ENCODE measurements at regions not wholly inside any gene's neighbourhood (a gene's known extent, or its start where the extent isn't known, plus 50 kb on each side); places are given as distances from the start of the nearest gene placed in this dataset.

GRCh38 chr1:187961895-187962294 lies 1133.1 kb downstream of the PLA2G4A start:
- DNase-seq (ENCODE audit: low spot score) = no peak
- Histone ChIP-seq H2AFZ (ENCODE audit: low read length) (no peak overlapping the region), H3K79me2 (ENCODE audit: insufficient read depth, low read depth, low read length) (no peaks in the 10 kb centered on the region), H3K27ac (ENCODE audit: low read depth, low read length, poor library complexity, severe bottlenecking) (no peak overlapping the region), H3K36me3 (ENCODE audit: insufficient read depth, low read length) (no peaks in the 10 kb centered on the region), H3K4me1 (ENCODE audit: insufficient read depth, low read length, poor library complexity, severe bottlenecking) (no peaks in the 10 kb centered on the region), H3K9me2 (ENCODE audit: insufficient read depth, low read length) (0 out of 2 replicates have a peak, but pooled peaks cover 3% of the 10 kb centered on the region), H3K4me2 (ENCODE audit: low read length) (no peak overlapping the region), H4K20me1 (ENCODE audit: insufficient read depth, low read length) (no peaks in the 10 kb centered on the region), H3K9me3 (ENCODE audit: low read length) (no peaks in the 10 kb centered on the region), H3K4me3 (ENCODE audit: low read depth, low read length, poor library complexity, severe bottlenecking) (no peak overlapping the region)
- intact Hi-C loops (cut with micrococcal nuclease; ENCODE audit: unreplicated experiment) = no loop called here
- no TSS peak for BruUV-seq (replicated peaks)
- no peak for TF ChIP-seq CTCF (conservative IDR thresholded peaks at IDR 0.05; ENCODE audit: low read length)
- no peak for TF ChIP-seq EZH2phosphoT487 (IDR thresholded peaks at IDR 0.05; ENCODE audit: borderline replicate concordance, low read depth, low read length)
- ChIA-PET CTCF (ENCODE audit: unreplicated experiment) (no interaction called here), POLR2A (interaction anchor here (0.7 to 1.0 kb wide), 2 partner anchors 18 to 1067 kb away, joined by 3 read pairs; no protein-coding TSS in a partner anchor)

- TF ChIP-seq EZH2phosphoT487 (IDR thresholded peaks at IDR 0.05; ENCODE audit: borderline replicate concordance, low read depth, low read length) (no peak), CTCF (conservative IDR thresholded peaks at IDR 0.05; ENCODE audit: low read length) (no peak)
- Histone ChIP-seq H3K79me2 (ENCODE audit: insufficient read depth, low read depth, low read length) (no peaks in the 10 kb centered on the region), H3K4me1 (ENCODE audit: insufficient read depth, low read length, poor library complexity, severe bottlenecking) (no peaks in the 10 kb centered on the region), H2AFZ (ENCODE audit: low read length) (no peak overlapping the region), H3K9me3 (ENCODE audit: low read length) (no peaks in the 10 kb centered on the region), H3K4me3 (ENCODE audit: low read depth, low read length, poor library complexity, severe bottlenecking) (no peak overlapping the region), H3K4me2 (ENCODE audit: low read length) (no peak overlapping the region), H3K27ac (ENCODE audit: low read depth, low read length, poor library complexity, severe bottlenecking) (no peak overlapping the region), H3K9me2 (ENCODE audit: insufficient read depth, low read length) (no peaks in the 10 kb centered on the region), H4K20me1 (ENCODE audit: insufficient read depth, low read length) (no peaks in the 10 kb centered on the region), H3K36me3 (ENCODE audit: insufficient read depth, low read length) (no peaks in the 10 kb centered on the region)
- intact Hi-C loops (cut with micrococcal nuclease; ENCODE audit: unreplicated experiment) = no loop called here
- no TSS peak for BruUV-seq (replicated peaks)
- no peak for DNase-seq (ENCODE audit: low spot score)
- ChIA-PET POLR2A (interaction anchor here (0.6 to 1.2 kb wide), 3 partner anchors 9 to 33 kb away, joined by 3 read pairs; no protein-coding TSS in a partner anchor), CTCF (ENCODE audit: unreplicated experiment) (no interaction called here)
Observed at GRCh38 chr1:187971851-187972250, 1143.1 kb downstream of the PLA2G4A start.

GRCh38 chr1:187977298-187977697 lies 1148.5 kb downstream of the PLA2G4A start:
- CTCF ChIA-PET (ENCODE audit: unreplicated experiment) = no interaction called here
- Histone ChIP-seq H3K36me3 (ENCODE audit: insufficient read depth, low read length) (no peaks in the 10 kb centered on the region), H3K79me2 (ENCODE audit: insufficient read depth, low read depth, low read length) (no peaks in the 10 kb centered on the region), H2AFZ (ENCODE audit: low read length) (no peak overlapping the region), H3K9me2 (ENCODE audit: insufficient read depth, low read length) (no peaks in the 10 kb centered on the region), H3K4me2 (ENCODE audit: low read length) (no peak overlapping the region), H3K9me3 (ENCODE audit: low read length) (no peaks in the 10 kb centered on the region), H4K20me1 (ENCODE audit: insufficient read depth, low read length) (no peaks in the 10 kb centered on the region), H3K4me1 (ENCODE audit: insufficient read depth, low read length, poor library complexity, severe bottlenecking) (no peaks in the 10 kb centered on the region), H3K27ac (ENCODE audit: low read depth, low read length, poor library complexity, severe bottlenecking) (no peak overlapping the region), H3K4me3 (ENCODE audit: low read depth, low read length, poor library complexity, severe bottlenecking) (no peak overlapping the region)
- intact Hi-C loops (cut with micrococcal nuclease; ENCODE audit: unreplicated experiment) = no loop called here
- TF ChIP-seq CTCF (conservative IDR thresholded peaks at IDR 0.05; ENCODE audit: low read length) (no peak), EZH2phosphoT487 (IDR thresholded peaks at IDR 0.05; ENCODE audit: borderline replicate concordance, low read depth, low read length) (no peak)
- DNase-seq (ENCODE audit: low spot score) = no peak
- no TSS peak for BruUV-seq (replicated peaks)
- POLR2A ChIA-PET = no interaction called here

Data from OCI-LY7 (cell line).